PC-3 (cell line): ENCODE measurements at regions not wholly inside any gene's neighbourhood (a gene's known extent, or its start where the extent isn't known, plus 50 kb on each side); places are given as distances from the start of the nearest gene placed in this dataset.

Experiments
- CTCF ChIP-seq: fragments of 300-600 bp; sonication (generic); conservative IDR thresholded peaks from 2 replicates; pipeline ENCODE4 v1.5.1; 2017; ENCODE audit warnings: antibody characterized with exemption, low read depth, mild to moderate bottlenecking, low read length
- EZH2 ChIP-seq: fragments of 300-600 bp; sonication (generic); IDR thresholded peaks from one replicate; pipeline ENCODE4 v1.6.1; 2017; ENCODE audit warnings: antibody characterized with exemption, mild to moderate bottlenecking, low read length; ENCODE audit not compliant: unreplicated experiment
- EZH2phosphoT487 ChIP-seq: fragments of 300-600 bp; sonication (generic); IDR thresholded peaks from 2 replicates; pipeline ENCODE4 v1.6.1; 2018; ENCODE audit warnings: mild to moderate bottlenecking, antibody characterized with exemption, low read length, borderline replicate concordance

GRCh38 chr12:131617179-131617578 is 93.7 kb upstream of the SFSWAP start:
- TF ChIP-seq EZH2 (no peak), EZH2phosphoT487 (no peak), CTCF (no peak)
